Mucosa of descending colon (tissue), 3 donors: ENCODE measurements at regions not wholly inside any gene's neighbourhood (a gene's known extent, or its start where the extent isn't known, plus 50 kb on each side); places are given as distances from the start of the nearest gene placed in this dataset.

Experiments
- ATAC-seq: fragments of 200-7000 bp; cut with Tn5 transposase; one replicate; pipeline ENCODE4 v1.9.1; 2020; ENCODE audit warnings: mild to moderate bottlenecking, moderate library complexity
- DNase-seq, 3 donors: peaks; one replicate each; pipeline ENCODE4 v3.0.0-alpha.2; 2020
- H3K36me3 ChIP-seq: fragments of 200-600 bp; one replicate; pipeline ENCODE4 v1.8.0; 2021; ENCODE audit warnings: low read depth, mild to moderate bottlenecking
- H3K4me1 ChIP-seq: fragments of 200-600 bp; one replicate; pipeline ENCODE4 v1.8.0; 2021; ENCODE audit warnings: low read depth, mild to moderate bottlenecking
- H3K4me3 ChIP-seq: fragments of 200-600 bp; one replicate; pipeline ENCODE4 v1.8.0; 2021; ENCODE audit warnings: mild to moderate bottlenecking
- H3K9me3 ChIP-seq: fragments of 200-600 bp; one replicate; pipeline ENCODE4 v1.8.0; 2021; ENCODE audit warnings: mild to moderate bottlenecking
- CTCF ChIP-seq: fragments of 200-600 bp; IDR thresholded peaks from one replicate; pipeline ENCODE4 v1.8.0; 2022; ENCODE audit warnings: antibody characterized with exemption, mild to moderate bottlenecking
- intact Hi-C, 2 donors: fragments of 100-400 bp; cut with DNase I in 1 of 2; cut with micrococcal nuclease in 1 of 2; formaldehyde crosslinking; loops; one replicate each; pipeline versions ENCODE4 v1.11.0 to v1.11.1; 2022; cut with DNase I, micrococcal nuclease
- donor health status: DM: no; HTN: no; CAD: no; lungs with moderate emphysema.
- donor health status: DM: no; HTN: no; CAD: no.
- donor health status: DM: no; HTN: yes; CAD: no.

GRCh38 chr1:70764747-70765146, 282.9 kb downstream of the PTGER3 start:
- ATAC-seq (no peak), DNase-seq (no peak)
- intact Hi-C loops: no loop called here
- Histone ChIP-seq H3K9me3 (no peaks in the 10 kb centered on the region), H3K36me3 (no peaks in the 10 kb centered on the region), H3K4me1 (no peaks in the 10 kb centered on the region), H3K4me3 (no peak overlapping the region)
- no peak for TF ChIP-seq CTCF

- no peak for ATAC-seq
- no peaks in the 10 kb centered on the region for H3K4me1 ChIP-seq
- peaks cover 5% of the 10 kb centered on the region for H3K9me3 ChIP-seq
- no peaks in the 10 kb centered on the region for H3K36me3 ChIP-seq
- no peak for DNase-seq
- intact Hi-C loops: no loop called here
- TF ChIP-seq CTCF: no peak
- no peak overlapping the region for H3K4me3 ChIP-seq
Observed at GRCh38 chr1:70767377-70767776, 280.2 kb downstream of the PTGER3 start.

- ATAC-seq: no peak
- intact Hi-C loops: no loop called here
- H3K4me3 ChIP-seq: no peak overlapping the region
- H3K36me3 ChIP-seq: no peaks in the 10 kb centered on the region
- TF ChIP-seq CTCF: no peak
- H3K4me1 ChIP-seq: no peaks in the 10 kb centered on the region
- peaks cover 5% of the 10 kb centered on the region for H3K9me3 ChIP-seq
- DNase-seq: no peak
Observed at GRCh38 chr1:70768216-70768615, 279.4 kb downstream of the PTGER3 start.

GRCh38 chr1:70778056-70778762, 269.4 kb downstream of the PTGER3 start:
- no peaks in the 10 kb centered on the region for H3K9me3 ChIP-seq
- H3K4me3 ChIP-seq: no peak overlapping the region
- ATAC-seq (no peak), DNase-seq (no peak)
- no peaks in the 10 kb centered on the region for H3K4me1 ChIP-seq
- intact Hi-C loops: no loop called here
- no peak for TF ChIP-seq CTCF
- H3K36me3 ChIP-seq: no peaks in the 10 kb centered on the region

- Histone ChIP-seq H3K9me3 (no peaks in the 10 kb centered on the region), H3K4me1 (no peaks in the 10 kb centered on the region), H3K36me3 (no peaks in the 10 kb centered on the region), H3K4me3 (no peak overlapping the region)
- ATAC-seq: no peak
- TF ChIP-seq CTCF: no peak
- intact Hi-C loops: no loop called here
- no peak for DNase-seq
Observed at GRCh38 chr1:70778934-70779333, 268.7 kb downstream of the PTGER3 start.

GRCh38 chr1:70779571-70779970, 268.0 kb downstream of the PTGER3 start:
- H3K4me3 ChIP-seq: no peak overlapping the region
- no peak for TF ChIP-seq CTCF
- H3K9me3 ChIP-seq: no peaks in the 10 kb centered on the region
- H3K36me3 ChIP-seq: no peaks in the 10 kb centered on the region
- H3K4me1 ChIP-seq: no peaks in the 10 kb centered on the region
- DNase-seq: no peak
- ATAC-seq: no peak
- intact Hi-C loops: no loop called here
